GM18858 (cell line): ENCODE measurements at regions not wholly inside any gene's neighbourhood (a gene's known extent, or its start where the extent isn't known, plus 50 kb on each side); places are given as distances from the start of the nearest gene placed in this dataset.
"Not testable (repeated sequence)": the region's sequence is repeated elsewhere in the genome, so short reads cannot be mapped to it uniquely, and the experiment has no call there.

Experiments
- ATAC-seq: cut with Tn5 transposase; IDR thresholded peaks from one replicate; pipeline ENCODE4 v1.9.1; 2021; ENCODE audit not compliant: unreplicated experiment

DNA sequence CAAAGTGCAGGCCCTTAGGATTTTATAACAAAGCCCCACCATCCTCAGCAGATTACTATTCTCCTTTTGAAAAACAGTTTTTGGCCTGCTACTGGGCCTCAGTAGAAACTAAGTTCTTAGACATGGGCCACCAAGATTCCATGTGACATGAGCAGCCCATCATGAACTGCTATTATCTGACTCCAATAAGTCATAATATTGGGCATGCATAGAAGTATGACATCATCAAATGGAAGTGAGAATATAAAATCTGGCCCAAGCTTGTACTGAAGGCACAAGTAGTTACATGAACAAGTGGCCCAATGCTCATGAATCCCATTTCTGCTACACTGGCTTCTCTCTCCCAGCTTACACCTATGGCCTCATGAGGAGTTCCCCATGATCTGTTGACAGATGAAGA, 404.8 kb downstream of the EPHA5 start:
- ATAC-seq: no peak

DNA sequence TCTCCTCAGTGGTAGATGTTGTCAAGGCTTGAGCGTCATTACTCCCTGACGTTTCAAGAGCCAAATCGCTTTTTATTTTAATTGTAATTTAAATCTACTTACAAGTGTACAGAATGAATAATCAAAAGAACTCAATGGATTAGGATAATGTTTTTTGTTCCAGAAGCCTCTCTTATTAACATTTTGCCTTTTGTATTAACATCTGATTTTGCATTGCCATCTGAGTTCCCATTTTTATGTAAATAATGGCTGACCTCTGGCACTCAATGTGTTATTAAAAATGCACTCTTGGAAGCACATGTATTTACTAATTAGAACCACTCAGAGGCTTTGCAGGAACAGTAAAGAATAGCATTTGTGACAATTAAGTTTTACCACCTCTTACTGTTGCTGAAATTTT, 411.0 kb downstream of the EPHA5 start:
- no peak for ATAC-seq

DNA sequence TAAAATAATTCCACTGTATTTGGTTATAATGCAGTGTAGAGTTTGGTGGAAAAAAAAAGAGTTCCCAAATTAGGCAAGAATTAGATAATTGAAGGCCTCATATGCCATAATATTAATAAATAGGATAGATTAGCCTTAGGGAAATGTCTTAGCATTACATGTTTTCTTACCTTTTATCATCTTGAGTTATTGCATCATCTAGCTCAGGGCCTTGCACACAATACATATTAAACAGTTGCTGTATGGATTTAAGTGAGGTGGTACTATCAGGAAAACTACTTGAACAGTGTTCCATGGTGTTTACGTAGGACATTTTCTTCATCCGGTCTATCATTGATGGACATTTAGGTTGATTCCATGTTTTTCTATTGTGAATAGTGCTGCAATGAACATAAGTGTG, 419.4 kb downstream of the EPHA5 start:
- no peak for ATAC-seq

DNA sequence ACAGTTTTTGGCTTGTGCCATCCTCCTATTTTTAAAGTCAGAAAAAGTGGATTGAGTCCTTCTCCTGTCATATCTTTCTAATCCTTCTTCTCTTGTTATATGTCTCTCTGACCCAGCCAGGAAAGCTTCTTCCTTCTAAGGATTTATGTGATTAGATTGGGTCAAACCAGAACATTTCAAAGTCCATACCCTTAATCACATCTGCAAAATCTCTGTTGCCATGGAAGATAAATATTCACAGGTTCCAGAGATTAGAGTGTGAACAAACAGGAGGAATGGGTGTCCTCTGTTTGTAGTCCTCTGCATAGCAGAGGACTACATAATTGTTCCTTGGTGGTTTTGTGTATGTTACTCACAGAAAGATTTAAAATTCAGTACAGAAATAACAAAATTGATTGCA, 421.2 kb downstream of the EPHA5 start:
- no peak for ATAC-seq

DNA sequence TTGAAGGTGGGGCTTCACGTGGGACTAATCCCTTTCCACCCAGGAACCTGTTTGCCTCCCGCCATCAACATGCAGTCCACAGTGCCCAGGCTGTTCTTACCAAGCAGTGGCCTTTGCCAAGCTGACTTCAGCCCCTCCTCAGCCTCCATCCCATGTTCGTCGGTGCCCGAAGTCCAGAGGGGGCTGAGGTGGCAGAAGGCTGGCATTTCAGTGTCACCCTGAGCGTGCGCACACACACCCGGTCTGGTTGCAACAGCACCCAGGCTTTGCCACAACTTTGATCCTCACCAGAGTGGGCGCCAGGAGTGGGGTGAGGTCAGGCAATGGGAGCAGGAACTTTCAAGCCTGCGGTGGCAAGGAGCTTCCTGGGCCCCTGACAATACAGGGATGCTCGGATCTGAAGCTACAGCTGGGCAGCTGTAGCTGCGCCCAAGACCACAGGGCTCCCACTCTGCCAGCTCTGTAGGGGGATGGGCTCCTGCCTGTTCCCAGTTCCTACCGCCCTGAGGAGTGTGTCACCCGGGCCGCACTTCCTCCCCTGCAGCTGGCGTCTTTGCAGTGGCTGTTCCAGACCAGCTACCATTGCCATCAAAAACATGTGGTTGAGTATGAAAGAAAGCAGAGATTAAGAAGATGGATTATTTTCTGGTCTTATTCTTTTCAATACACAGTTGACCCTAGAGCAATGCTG, 428.0 kb downstream of the EPHA5 start:
- no peak for ATAC-seq

DNA sequence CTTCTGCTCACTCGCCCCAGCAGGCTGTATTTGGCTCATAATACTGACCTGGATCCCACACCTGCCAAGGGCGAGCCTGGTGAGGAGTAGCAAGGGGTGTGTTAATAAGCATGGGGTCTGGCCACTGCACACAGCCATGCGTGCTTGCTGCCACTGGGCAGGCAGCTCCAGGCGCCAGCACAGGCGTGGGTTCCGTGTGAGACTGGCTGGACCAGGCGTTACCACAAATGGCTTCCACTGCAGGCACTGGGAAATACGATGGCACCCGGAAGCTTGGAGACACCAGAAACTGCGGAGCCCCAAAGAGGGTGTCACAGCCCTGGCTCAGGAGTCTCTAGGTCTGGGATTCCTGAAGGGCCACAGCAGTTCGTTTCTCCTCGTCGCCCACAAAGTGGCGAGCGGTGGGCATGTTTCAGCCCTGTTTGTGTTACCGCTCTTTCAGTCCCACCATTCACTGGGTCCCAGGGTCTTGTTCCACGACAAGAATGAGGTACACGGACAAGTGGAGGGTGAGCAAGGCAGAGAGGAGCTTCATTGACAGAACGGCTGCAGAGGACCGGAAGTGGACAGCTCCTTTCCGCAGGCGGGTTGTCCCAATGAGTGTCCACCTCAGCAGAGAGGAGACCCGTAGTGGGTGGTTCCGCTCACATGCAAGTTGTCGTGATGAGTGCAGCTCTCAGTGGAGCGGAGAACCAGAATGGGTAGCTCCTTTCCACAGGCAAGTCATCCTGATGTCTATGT, 428.9 kb downstream of the EPHA5 start:
- no peak for ATAC-seq

DNA sequence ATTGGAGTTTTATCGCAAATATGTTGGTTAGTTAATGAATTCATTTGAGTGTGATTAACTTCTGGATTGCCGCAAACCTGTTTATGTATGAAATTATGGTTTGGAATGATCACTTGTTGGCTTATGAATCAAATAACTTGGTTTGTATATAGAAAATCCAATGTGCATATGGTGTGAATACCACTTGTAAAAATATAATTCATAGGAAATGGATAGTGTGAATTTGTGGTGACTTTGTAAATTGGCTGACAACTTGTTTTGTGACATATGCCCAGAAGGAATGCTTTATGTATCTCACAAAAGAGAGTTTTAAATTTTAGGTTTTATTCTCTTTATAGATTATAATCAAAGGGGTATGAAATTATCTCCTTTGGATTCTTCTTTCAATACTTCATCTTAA, 436.2 kb downstream of the EPHA5 start:
- no peak for ATAC-seq

DNA sequence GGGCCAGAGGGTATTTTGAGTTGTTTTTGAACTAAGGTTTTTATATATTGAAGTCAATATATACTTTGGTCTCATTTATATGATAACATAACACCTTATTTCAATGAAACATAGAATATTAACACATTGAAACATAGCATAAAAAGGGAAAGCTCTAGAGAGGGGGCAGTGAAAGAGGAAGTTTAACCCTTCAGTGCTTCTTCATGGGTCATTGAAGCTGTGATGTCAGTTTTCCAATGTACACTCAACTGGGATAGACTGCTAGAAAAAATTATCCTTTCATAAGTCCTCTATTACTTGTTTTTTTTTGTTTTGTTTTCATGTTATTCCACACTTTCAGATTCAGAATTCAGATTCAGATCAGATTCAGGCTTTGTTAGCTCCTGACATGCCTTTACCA, 442.7 kb downstream of the EPHA5 start:
- ATAC-seq: no peak

DNA sequence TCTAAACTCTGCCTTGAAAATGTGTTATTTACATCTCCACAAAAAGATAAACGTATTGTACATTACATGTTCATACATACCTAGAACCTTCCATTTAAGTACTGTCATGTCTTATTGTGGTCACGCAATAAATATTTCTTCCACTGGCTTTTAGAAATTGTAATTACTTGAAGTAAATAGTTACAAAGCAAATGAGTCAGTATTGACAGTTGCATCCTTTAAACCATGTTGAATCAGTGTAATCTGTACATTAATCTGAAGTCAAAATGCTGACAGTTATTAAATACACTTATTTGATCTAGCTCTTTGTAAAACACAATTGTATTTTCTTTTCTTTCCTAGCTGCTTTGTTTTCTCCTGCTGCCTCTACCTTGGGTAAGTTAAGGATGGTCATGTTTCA, 446.7 kb downstream of the EPHA5 start:
- ATAC-seq: no peak

DNA sequence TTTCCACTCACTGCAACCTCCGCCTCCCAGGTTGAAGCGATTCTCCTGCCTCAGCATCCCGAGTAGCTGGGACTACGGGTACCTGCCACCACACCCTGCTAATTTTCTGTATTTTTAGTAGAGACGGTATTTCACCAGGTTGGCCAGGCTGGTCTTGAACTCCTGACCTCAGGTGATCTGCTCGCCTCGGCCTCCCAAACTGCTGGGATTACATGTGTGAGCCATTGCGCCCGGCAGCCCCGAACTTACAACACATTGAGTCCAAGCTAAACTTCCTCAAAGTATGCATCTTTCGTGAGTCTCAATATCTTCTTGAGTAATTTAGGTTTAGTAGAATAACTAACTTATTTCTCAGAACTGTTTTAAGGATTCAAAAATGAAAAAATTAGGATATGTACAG, 447.2 kb downstream of the EPHA5 start:
- ATAC-seq: not testable (repeated sequence)

DNA sequence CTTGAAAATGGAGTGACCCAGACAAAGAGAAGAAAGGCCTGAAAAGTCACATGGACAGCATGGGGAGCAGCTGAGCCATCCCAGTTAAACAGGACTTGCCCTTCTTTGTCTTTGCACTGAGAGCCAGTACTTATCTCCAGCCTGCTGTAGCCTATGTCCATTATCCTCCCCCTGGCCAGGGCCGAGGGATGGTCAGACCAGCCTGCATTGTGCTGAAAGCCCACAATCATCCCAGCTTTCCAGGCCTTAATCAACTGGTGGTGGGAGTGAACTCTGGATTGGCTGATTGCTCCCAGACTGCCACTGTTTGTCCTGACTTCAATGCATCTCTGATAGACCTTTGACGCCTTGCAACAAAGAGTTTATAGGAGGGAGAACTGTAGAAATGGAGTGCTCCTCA, 453.1 kb downstream of the EPHA5 start:
- no peak for ATAC-seq

DNA sequence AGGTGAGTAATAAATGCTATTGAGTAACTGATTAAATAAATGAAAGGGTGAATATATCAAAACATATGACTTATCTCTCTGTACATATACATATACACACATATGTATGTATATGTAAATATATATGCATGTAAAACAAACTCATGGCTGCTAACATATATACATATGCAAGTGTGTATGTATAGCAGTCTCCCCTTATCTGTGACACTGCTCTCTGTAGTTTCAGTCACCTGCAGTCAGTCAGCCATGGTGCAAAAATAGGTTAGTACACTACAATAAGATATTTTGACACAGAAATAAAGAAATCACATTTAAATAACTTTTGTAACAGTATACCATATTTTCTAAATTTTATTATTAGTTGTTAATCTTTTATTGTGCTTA, 467.4 kb downstream of the EPHA5 start:
- ATAC-seq: no peak

DNA sequence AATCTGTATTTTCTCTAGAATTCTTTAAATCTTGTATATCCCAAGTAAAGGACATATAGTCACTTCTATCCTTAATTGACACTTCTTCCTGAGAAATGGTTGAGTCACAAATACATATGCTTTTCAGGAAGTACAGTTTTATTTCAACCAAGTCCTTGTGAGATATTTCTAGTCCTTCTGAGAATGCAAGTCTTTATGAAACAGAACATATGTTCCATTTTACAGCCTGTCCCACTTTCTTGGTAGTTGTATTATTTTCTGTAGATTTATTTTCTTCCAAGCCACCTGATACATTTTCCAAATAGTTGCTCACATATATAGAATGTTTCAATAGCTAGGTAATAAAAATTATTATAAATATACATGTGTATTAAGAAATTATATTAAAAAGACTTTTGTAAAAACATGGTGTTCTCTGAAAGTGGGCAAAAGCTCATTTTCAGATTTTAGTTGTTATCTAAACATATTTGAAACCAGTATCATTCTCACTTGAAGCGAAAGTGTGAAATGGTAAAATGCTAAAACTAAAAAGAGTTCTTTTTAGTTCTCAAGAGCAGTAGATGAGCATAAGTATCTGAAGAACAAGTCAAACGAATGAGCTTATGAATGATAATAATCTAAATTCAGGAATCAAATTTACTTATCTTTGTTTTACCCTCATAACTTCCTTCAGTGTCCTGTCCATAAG, 468.0 kb downstream of the EPHA5 start:
- no peak for ATAC-seq

DNA sequence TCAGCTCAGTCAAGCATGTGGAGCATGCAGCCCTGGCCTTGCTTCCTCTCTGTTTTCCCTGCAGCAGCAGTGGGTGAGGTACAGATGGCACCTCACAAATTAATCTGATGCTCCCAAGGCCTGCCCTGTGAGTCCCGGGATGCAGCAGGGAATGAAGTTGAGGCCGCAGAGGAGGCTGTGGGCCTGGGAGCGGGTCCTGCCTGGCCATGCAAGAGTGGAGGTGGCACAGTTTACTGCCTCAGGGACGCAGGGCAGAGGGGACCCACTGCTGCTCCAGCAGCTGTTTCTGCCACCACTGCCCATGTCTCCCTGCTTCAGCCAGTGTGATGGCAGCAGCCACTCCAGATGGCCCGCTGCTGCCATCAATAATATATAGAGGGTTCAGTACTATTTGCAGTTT, 474.6 kb downstream of the EPHA5 start:
- ATAC-seq: no peak

DNA sequence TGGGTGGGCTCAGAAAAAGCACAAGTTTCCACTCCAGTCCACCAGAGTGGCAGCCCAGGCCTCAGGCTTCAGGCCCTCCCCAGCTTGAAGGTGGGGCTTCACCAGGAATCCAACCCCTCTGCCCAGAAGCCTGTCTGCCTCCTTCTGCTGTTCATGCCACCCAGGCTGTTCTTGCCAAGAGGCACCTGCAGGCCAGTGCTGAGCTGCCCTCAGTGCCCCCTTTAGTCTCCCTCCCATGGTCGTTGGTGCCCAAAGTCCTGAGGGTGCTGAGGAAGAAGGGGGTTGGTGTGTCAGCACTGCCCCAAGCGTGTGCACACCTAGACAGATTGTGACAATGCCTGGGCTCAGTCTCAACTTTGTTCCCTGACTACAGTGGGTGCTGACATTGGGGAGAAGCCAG, 475.3 kb downstream of the EPHA5 start:
- ATAC-seq: no peak

DNA sequence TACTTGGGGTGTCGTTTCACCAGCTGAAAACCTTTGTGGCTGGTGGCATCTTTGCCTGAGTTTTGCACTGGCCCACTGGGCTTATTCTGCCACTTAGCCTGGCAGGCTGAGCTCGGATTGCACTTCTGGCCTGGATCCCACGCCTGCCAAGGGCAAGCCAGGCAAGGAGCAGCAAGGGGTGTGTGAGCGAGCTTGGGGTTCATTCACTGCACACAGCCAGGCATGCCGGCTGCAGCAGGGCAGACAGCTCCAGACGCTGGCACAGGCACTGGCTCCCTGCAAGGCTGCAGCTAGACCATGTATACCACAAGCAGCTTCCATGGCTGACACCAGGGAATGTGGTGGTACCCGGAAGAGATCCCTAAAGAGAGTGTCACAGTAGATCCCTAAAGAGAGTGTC, 476.3 kb downstream of the EPHA5 start:
- no peak for ATAC-seq

DNA sequence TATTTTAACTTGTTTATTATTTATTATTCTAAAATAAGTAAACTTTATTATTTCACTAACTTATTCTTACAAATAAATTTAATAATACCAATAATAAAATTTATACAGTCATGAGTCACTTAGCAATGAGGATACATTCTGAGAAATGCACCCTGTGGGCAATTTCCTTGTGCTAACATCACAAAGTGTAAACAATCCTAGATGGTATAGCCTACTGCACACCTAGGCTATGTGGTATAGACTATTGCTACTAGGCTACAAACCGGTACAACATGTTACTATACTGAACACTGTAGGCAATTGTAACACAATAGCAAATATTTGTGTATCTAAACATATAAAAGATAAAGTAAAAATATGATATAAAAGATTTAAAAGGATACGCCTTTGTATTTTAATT, 479.5 kb downstream of the EPHA5 start:
- no peak for ATAC-seq

DNA sequence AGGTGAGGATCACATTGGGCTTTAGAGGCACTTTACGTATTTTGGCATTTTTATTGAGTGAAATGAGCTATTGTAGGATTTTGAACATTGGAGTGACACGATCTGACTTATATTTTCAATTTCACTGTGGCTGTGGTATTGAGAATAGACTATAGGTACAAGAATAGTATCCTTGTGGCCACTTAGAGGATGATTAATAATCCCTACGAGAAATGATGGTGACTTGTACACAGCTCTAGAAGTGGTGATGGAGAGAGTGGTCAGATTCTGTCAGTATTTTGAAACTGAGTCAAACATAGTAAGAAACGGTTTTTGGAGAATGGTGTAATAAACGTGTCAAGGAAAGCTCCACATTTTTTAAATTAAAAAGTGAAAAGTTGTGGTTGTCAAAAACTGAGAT, 494.7 kb downstream of the EPHA5 start:
- no peak for ATAC-seq

DNA sequence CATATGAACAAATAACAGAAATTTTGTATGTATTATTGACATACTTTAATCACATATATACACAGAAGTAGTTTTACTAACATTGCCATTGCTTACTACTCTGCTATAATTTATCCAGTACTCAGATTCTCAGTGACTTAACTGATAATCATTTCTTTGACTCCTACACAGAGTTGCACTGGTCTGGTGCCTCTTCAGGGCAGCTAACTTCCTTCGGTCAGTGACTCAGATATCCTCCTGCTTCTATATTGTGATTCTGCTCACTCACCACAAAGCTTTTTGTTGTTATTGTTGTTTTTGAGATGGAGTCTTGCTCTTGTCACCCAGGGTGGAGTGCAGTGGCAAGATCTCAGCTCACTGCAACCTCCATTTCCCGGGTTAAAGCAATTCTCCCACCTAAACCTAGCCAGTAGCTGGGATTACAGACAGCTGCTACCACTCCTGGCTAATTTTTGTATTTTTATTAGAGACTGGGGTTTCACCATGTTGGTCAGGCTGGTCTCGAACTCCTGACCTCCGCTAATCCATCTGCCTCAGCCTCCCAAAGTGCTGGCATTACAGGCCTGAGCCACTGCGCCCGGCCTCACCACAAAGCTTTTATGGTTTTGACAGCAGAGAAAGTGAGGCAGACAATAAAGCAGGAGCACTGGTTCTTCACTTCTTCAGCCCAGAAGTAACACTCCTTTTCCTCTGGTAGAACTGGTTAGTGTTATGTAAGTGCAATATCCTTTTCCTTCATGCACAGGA, 499.3 kb downstream of the EPHA5 start:
- no peak for ATAC-seq

DNA sequence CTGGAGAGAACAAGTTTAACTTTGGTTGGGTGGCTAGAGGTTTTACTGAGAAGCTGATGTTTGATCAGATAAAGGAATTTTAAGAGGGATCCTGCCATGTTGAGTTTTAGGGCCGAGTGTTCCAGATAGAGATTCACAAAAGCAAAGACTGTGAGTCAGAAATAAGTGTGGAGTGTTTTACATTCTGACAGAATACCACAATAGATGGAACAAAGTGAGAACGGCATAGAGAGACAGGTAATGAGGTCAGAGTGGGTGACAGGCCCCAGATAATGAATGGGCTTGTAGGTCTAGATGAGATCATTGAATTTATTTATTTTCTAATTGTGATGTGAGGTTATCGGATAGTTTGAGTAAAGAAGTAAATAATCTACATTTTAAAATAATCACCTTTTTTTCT, 502.6 kb downstream of the EPHA5 start:
- no peak for ATAC-seq

DNA sequence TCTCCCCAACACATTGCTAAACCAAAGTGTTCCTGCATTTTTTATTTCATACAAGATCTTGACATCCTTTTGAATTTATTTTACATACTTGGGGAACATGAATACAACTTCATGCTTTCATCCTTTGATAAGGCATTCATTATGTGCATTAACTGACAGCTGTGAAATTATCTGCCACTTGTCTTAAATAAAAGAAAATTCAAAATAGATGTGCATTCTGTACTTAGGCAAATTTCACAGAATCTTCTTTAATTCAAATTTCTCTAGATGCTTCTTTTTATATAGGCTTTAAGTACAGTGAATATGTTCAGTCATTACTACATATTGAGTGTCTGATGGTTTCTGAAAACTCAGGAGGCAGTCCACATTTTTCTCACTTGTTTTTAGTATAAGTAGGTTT, 518.1 kb downstream of the EPHA5 start:
- ATAC-seq: no peak

DNA sequence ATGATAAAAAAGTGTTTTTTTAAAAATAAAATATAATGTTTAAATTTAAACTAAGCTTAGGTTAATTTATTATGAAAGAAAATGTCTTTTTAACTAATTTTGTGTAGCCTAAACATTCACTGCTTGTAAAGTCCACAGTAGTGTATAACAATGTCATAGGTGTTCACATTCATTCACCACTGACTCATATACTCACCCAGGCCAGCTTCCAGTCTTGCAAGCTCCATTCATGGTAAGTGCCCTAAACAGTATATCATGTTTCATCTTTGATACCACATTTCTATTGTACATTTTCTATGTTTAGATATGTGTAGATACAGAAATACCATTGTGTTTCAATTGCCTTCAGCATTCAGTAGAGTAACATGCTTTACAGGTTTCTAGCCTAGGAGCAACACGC, 530.3 kb downstream of the EPHA5 start:
- no peak for ATAC-seq
